A673 (cell line): ENCODE measurements at regions not wholly inside any gene's neighbourhood (a gene's known extent, or its start where the extent isn't known, plus 50 kb on each side); places are given as distances from the start of the nearest gene placed in this dataset.

ENCODE experiments used
- EZH2 ChIP-seq: fragments of 200-600 bp; sonication (generic); IDR thresholded peaks from 2 replicates; pipeline ENCODE4 v1.6.1; 2017; ENCODE audit warnings: borderline replicate concordance, low read depth, mild to moderate bottlenecking, mixed read lengths, antibody characterized with exemption, low read length; ENCODE audit not compliant: poor library complexity, severe bottlenecking
- TF ChIP-seq, protein P1 (sequence below): fragments of 300-800, 200-600 bp; sonication (generic); conservative IDR thresholded peaks from 2 replicates; pipeline ENCODE4 v1.5.1; 2017; ENCODE audit warnings: low read depth, mild to moderate bottlenecking, antibody characterized with exemption, low read length, moderate library complexity, mixed read lengths

DNA sequence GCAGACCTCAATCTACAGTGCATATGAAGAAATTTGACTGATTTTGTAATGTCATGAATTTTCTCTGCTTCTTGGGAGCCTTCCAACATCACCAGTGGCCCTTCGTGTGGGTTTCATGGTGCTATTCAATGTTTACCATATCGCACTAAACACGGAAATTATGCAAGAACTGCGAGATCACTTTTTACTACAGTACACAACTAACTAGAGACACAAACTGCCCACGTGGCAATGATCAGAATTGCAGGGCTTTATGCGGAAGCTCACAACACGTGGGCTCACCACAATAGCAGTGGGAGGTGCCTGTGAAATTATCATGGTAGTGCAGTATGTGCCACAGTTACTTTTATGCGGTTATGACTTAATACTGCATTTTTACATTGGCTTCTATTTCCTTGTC lies 449.7 kb upstream of the KLF6 start:
- no peak for TF ChIP-seq EZH2
- TF ChIP-seq, protein P1, sequence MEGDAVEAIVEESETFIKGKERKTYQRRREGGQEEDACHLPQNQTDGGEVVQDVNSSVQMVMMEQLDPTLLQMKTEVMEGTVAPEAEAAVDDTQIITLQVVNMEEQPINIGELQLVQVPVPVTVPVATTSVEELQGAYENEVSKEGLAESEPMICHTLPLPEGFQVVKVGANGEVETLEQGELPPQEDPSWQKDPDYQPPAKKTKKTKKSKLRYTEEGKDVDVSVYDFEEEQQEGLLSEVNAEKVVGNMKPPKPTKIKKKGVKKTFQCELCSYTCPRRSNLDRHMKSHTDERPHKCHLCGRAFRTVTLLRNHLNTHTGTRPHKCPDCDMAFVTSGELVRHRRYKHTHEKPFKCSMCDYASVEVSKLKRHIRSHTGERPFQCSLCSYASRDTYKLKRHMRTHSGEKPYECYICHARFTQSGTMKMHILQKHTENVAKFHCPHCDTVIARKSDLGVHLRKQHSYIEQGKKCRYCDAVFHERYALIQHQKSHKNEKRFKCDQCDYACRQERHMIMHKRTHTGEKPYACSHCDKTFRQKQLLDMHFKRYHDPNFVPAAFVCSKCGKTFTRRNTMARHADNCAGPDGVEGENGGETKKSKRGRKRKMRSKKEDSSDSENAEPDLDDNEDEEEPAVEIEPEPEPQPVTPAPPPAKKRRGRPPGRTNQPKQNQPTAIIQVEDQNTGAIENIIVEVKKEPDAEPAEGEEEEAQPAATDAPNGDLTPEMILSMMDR = 0 out of 2 replicates have a peak, but pooled peaks have one; percentile 14
